Esophagus (tissue), 2 donors: ENCODE measurements at regions not wholly inside any gene's neighbourhood (a gene's known extent, or its start where the extent isn't known, plus 50 kb on each side); places are given as distances from the start of the nearest gene placed in this dataset.

ENCODE experiments used
- H3K27ac ChIP-seq, 2 donors: one replicate each; pipeline ENCODE4 v1.5.1; 2013; ENCODE audit warnings: low read depth in 2 of 2, mild to moderate bottlenecking in 2 of 2, inconsistent platforms in 1 of 2, low read length in 1 of 2, moderate library complexity in 1 of 2
- H3K27me3 ChIP-seq, 2 donors: one replicate each; pipeline ENCODE4 v1.6.1; 2013; ENCODE audit warnings: low read length in 2 of 2, control low read depth in 1 of 2, mild to moderate bottlenecking in 1 of 2; ENCODE audit not compliant: insufficient read depth in 2 of 2, control insufficient read depth in 1 of 2
- H3K36me3 ChIP-seq, 2 donors: one replicate each; pipeline ENCODE4 v1.6.1; 2013; ENCODE audit warnings: low read length in 1 of 2; ENCODE audit not compliant: control insufficient read depth in 2 of 2, insufficient read depth in 2 of 2
- H3K4me1 ChIP-seq, 2 donors: one replicate each; pipeline ENCODE4 v1.6.1; 2013; ENCODE audit warnings: low read length in 1 of 2; ENCODE audit not compliant: control insufficient read depth in 2 of 2, insufficient read depth in 2 of 2
- H3K4me3 ChIP-seq, 2 donors: one replicate each; pipeline ENCODE4 v1.5.1; 2013; ENCODE audit warnings: low read length in 2 of 2, mild to moderate bottlenecking in 2 of 2, low read depth in 1 of 2, moderate library complexity in 1 of 2
- H3K9me3 ChIP-seq, 2 donors: one replicate each; pipeline ENCODE4 v1.6.1; 2013; ENCODE audit warnings: mild to moderate bottlenecking in 2 of 2, low read depth in 1 of 2, low read length in 1 of 2, moderate library complexity in 1 of 2; ENCODE audit not compliant: control insufficient read depth in 2 of 2, insufficient read depth in 1 of 2
- WGBS, 2 donors: extraction: QIAGEN DNeasy Blood & Tissue Kit; methylation state at CpG; one replicate each; pipeline ENCODE4 v1.1.7; 2013; 5-methylcytosine and 5-hydroxymethylcytosine counted together
- donor health status: healthy with polysubstance abuse.
- donor health status: Bipolar disorder and iron deficiency.

GRCh38 chr4:180634306-180634705, 1608.9 kb upstream of the TENM3 start:
- Histone ChIP-seq H3K4me3 (no peak overlapping the region), H3K4me1 (no peaks in the 10 kb centered on the region), H3K9me3 (no peaks in the 10 kb centered on the region), H3K27ac (no peak overlapping the region), H3K36me3 (no peaks in the 10 kb centered on the region), H3K27me3 (no peaks in the 10 kb centered on the region)
- WGBS, 2 donors: 52 to 53% methylated on average over 1 of the region's 1 CpG

DNA sequence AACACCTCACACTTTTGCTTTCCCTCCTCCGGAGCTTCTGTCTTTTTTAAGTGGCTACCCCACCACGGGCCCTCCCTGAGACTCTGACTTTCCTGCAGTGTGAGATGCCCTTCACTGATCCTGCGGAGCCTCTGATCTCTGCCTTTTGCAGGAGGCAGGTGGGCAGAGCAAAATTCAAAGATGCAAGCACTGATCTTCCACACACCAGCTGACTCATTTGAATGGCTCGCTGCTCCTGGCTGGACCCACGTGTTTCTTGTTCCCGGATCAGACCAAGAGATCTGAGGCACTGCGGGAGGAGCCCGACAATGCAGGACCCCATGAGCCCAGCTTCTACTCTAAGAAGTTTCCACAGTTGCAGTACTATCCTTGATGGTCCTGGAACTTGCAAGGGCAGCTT, 1607.9 kb upstream of the TENM3 start:
- Histone ChIP-seq H3K4me3 (no peak overlapping the region), H3K36me3 (no peaks in the 10 kb centered on the region), H3K27ac (no peak overlapping the region), H3K9me3 (no peaks in the 10 kb centered on the region), H3K4me1 (no peaks in the 10 kb centered on the region), H3K27me3 (no peaks in the 10 kb centered on the region)
- 71 to 73% methylated on average over 8 of the region's 8 CpGs for WGBS, 2 donors

- 43 to 48% methylated on average over 4 of the region's 4 CpGs for WGBS, 2 donors
- no peaks in the 10 kb centered on the region for H3K27me3 ChIP-seq
- H3K27ac ChIP-seq: no peak overlapping the region
- H3K4me1 ChIP-seq: no peaks in the 10 kb centered on the region
- H3K36me3 ChIP-seq: no peaks in the 10 kb centered on the region
- H3K4me3 ChIP-seq: no peak overlapping the region
- no peaks in the 10 kb centered on the region for H3K9me3 ChIP-seq
These were observed 1606.4 kb upstream of the TENM3 start for GRCh38 chr4:180636696-180637404.

GRCh38 chr4:180637616-180638015, 1605.6 kb upstream of the TENM3 start:
- Histone ChIP-seq H3K9me3 (no peaks in the 10 kb centered on the region), H3K27me3 (no peaks in the 10 kb centered on the region), H3K36me3 (no peaks in the 10 kb centered on the region), H3K4me3 (no peak overlapping the region), H3K4me1 (no peaks in the 10 kb centered on the region), H3K27ac (no peak overlapping the region)
- 82 to 85% methylated on average over 5 of the region's 5 CpGs for WGBS, 2 donors

DNA sequence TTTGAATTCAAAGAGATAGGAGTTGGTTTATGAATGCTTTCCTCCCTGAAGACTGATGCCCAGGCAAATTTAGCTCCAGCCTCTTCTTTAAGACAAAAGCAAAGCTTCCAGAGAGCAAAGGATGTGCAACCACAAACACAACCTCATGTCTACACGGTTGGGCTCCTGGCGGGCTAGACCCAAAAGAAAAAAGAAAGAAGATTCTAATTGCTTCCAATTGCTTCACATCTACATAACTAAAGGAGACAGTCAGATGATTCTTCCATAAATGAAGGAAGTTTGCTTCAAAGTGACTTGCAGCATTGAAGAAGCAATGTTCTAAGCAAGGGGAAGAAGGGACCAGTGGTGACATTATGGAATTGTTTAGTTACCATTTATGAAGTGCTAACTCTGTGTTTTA, 1603.0 kb upstream of the TENM3 start:
- Histone ChIP-seq H3K4me1 (no peaks in the 10 kb centered on the region), H3K27me3 (no peaks in the 10 kb centered on the region), H3K36me3 (no peaks in the 10 kb centered on the region), H3K27ac (no peak overlapping the region), H3K9me3 (no peaks in the 10 kb centered on the region), H3K4me3 (no peak overlapping the region)
- WGBS, 2 donors: 43 to 49% methylated on average over 2 of the region's 2 CpGs

DNA sequence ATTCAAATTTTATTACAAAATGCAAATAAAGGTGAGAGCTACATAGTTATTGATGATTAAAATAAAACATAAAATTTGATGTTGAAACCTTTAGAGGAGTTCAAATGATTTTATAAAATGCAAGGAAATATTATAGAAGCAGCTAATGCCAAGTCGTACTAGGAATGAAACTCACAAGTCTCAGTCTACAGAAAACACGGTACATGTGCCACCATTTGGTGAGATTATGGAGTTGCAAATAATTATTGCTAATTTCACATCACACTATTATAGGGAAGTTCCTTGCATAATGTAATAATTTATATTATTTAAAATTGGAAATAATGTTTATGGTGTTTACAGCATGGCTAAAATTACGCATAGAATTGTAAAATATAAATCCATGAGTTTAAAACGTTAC, 1601.7 kb upstream of the TENM3 start:
- Histone ChIP-seq H3K4me3 (no peak overlapping the region), H3K36me3 (no peaks in the 10 kb centered on the region), H3K4me1 (no peaks in the 10 kb centered on the region), H3K27me3 (no peaks in the 10 kb centered on the region), H3K27ac (no peak overlapping the region), H3K9me3 (no peaks in the 10 kb centered on the region)
- whole genome bisulfite sequencing, 2 donors: 56 to 58% methylated on average over 4 of the region's 4 CpGs

- Histone ChIP-seq H3K27me3 (no peaks in the 10 kb centered on the region), H3K36me3 (no peaks in the 10 kb centered on the region), H3K9me3 (no peaks in the 10 kb centered on the region), H3K4me1 (no peaks in the 10 kb centered on the region), H3K27ac (no peak overlapping the region), H3K4me3 (no peak overlapping the region)
- WGBS, 2 donors: 90 to 97% methylated on average over 9 of the region's 9 CpGs
These were observed 1600.5 kb upstream of the TENM3 start for GRCh38 chr4:180642732-180643131.

DNA sequence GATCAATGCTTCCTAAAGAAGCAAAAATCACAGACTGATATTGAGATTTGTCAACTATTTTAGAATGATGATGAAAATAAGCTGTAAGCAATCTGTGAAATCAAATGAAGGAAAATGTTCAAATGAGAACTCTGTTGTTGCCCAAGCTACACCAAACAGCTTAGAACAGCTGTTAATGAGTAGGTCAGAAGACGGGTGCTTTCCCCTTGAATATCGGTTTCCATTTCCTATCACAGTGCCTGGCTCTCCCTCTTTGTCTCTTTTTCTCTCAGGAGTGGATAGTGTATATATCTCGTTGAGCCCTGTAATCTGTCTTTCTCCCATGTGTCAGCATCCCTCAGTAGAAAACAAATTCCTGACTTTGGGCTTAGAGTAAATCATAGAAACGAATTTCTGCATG, 1592.9 kb upstream of the TENM3 start:
- no peak overlapping the region for H3K4me3 ChIP-seq
- H3K27me3 ChIP-seq: no peaks in the 10 kb centered on the region
- H3K9me3 ChIP-seq: no peaks in the 10 kb centered on the region
- no peaks in the 10 kb centered on the region for H3K36me3 ChIP-seq
- H3K27ac ChIP-seq: no peak overlapping the region
- no peaks in the 10 kb centered on the region for H3K4me1 ChIP-seq
- 52 to 59% methylated on average over 4 of the region's 4 CpGs for WGBS, 2 donors

- Histone ChIP-seq H3K27me3 (no peaks in the 10 kb centered on the region), H3K27ac (no peak overlapping the region), H3K36me3 (no peaks in the 10 kb centered on the region), H3K4me1 (no peaks in the 10 kb centered on the region), H3K4me3 (no peak overlapping the region), H3K9me3 (no peaks in the 10 kb centered on the region)
- 68 to 72% methylated on average over 1 of the region's 1 CpG for WGBS, 2 donors
These were observed 1590.7 kb upstream of the TENM3 start for GRCh38 chr4:180652533-180652932.

- H3K9me3 ChIP-seq: no peaks in the 10 kb centered on the region
- no peak overlapping the region for H3K4me3 ChIP-seq
- no peak overlapping the region for H3K27ac ChIP-seq
- 50 to 56% methylated on average over 3 of the region's 3 CpGs for WGBS, 2 donors
- no peaks in the 10 kb centered on the region for H3K36me3 ChIP-seq
- no peaks in the 10 kb centered on the region for H3K4me1 ChIP-seq
- no peaks in the 10 kb centered on the region for H3K27me3 ChIP-seq
These were observed 1587.3 kb upstream of the TENM3 start for GRCh38 chr4:180655886-180656285.
